Smooth muscle cell (in vitro differentiated cells): ENCODE measurements at regions not wholly inside any gene's neighbourhood (a gene's known extent, or its start where the extent isn't known, plus 50 kb on each side); places are given as distances from the start of the nearest gene placed in this dataset.

Experiments
- DNase-seq: peaks from one replicate; lab custom pipeline; 2025; ENCODE audit not compliant: unreplicated experiment; lab: John Stamatoyannopoulos, UW
- H2AFZ ChIP-seq: fragments of 200-600 bp; sonication (generic); 2 replicates; pipeline ENCODE4 v1.6.0; 2016; ENCODE audit warnings: antibody characterized with exemption, low read depth, mild to moderate bottlenecking
- H3F3A ChIP-seq: fragments of 200-600 bp; sonication (generic); 2 replicates; pipeline ENCODE4 v1.6.0; 2017; ENCODE audit warnings: antibody characterized with exemption, low read depth
- H3K27ac ChIP-seq: fragments of 200-600 bp; sonication (generic); 2 replicates; pipeline ENCODE4 v1.5.1; 2016; ENCODE audit warnings: low read depth, mild to moderate bottlenecking
- H3K27me3 ChIP-seq: fragments of 200-600 bp; sonication (generic); 2 replicates; pipeline ENCODE4 v1.6.1; 2016; ENCODE audit warnings: low read depth, mild to moderate bottlenecking
- H3K36me3 ChIP-seq: fragments of 200-600 bp; sonication (generic); 2 replicates; pipeline ENCODE4 v1.5.1; 2016; ENCODE audit warnings: low read depth
- H3K4me1 ChIP-seq: fragments of 200-600 bp; sonication (generic); 2 replicates; pipeline ENCODE4 v1.5.1; 2016; ENCODE audit warnings: low read depth
- H3K4me2 ChIP-seq: fragments of 200-600 bp; sonication (generic); 2 replicates; pipeline ENCODE4 v1.6.0; 2016; ENCODE audit warnings: mild to moderate bottlenecking
- H3K4me3 ChIP-seq: fragments of 200-600 bp; sonication (generic); 2 replicates; pipeline ENCODE4 v1.5.1; 2016; ENCODE audit warnings: mild to moderate bottlenecking
- H3K79me2 ChIP-seq: fragments of 200-600 bp; sonication (generic); 2 replicates; pipeline ENCODE4 v1.6.0; 2016; ENCODE audit warnings: low read depth, mild to moderate bottlenecking
- H3K9ac ChIP-seq: fragments of 200-600 bp; sonication (generic); 2 replicates; pipeline ENCODE4 v1.6.0; 2016; ENCODE audit warnings: low read depth
- H3K9me3 ChIP-seq: fragments of 200-600 bp; sonication (generic); replicated peaks from 2 replicates; pipeline ENCODE4 v1.5.1; 2016; ENCODE audit warnings: low read depth
- H4K20me1 ChIP-seq: fragments of 200-600 bp; sonication (generic); 2 replicates; pipeline ENCODE4 v1.6.0; 2016; ENCODE audit warnings: low read depth
- WGBS: methylation state at CpG from one replicate; pipeline ENCODE4 v1.1.7; 2016; ENCODE audit warnings: low lambda C conversion rate; 5-methylcytosine and 5-hydroxymethylcytosine counted together
- TF ChIP-seq, protein P1 (sequence below): fragments of 200-600 bp; sonication (generic); IDR thresholded peaks from 2 replicates; pipeline ENCODE4 v1.5.1; 2017; ENCODE audit warnings: borderline replicate concordance, mild to moderate bottlenecking, antibody characterized with exemption; ENCODE audit not compliant: insufficient read depth, poor library complexity, severe bottlenecking

DNA sequence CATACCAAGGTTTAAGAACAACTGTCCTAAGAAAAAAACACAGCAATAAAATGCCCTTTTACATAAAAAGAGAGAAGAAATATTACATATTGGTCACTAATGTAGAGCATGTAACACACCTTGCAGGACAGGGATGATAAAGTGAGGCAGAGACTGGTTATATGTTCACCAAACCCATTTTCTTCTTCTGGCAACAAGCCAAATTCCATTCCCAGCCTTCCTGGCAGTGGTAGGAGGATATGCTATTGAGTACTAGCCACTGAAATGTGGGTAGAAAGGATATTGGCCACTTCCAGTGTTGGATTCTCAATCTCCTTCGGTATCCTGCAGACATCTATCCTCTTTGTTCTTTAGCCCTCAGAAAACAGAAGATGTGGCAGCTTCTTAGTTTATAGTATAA is 105.2 kb upstream of the SHISA6 start:
- Histone ChIP-seq H3K36me3 (no peaks in the 10 kb centered on the region), H3F3A (no peaks in the 10 kb centered on the region), H3K27me3 (no peaks in the 10 kb centered on the region), H3K9me3 (no peaks in the 10 kb centered on the region), H3K4me1 (no peaks in the 10 kb centered on the region), H3K9ac (no peak overlapping the region), H3K4me2 (no peak overlapping the region), H3K27ac (no peak overlapping the region), H4K20me1 (no peaks in the 10 kb centered on the region), H3K79me2 (no peaks in the 10 kb centered on the region), H2AFZ (no peak overlapping the region), H3K4me3 (no peak overlapping the region)
- DNase-seq, result no peak
- WGBS, result 94% methylated on average over 1 of the region's 1 CpG
- TF ChIP-seq, protein P1, sequence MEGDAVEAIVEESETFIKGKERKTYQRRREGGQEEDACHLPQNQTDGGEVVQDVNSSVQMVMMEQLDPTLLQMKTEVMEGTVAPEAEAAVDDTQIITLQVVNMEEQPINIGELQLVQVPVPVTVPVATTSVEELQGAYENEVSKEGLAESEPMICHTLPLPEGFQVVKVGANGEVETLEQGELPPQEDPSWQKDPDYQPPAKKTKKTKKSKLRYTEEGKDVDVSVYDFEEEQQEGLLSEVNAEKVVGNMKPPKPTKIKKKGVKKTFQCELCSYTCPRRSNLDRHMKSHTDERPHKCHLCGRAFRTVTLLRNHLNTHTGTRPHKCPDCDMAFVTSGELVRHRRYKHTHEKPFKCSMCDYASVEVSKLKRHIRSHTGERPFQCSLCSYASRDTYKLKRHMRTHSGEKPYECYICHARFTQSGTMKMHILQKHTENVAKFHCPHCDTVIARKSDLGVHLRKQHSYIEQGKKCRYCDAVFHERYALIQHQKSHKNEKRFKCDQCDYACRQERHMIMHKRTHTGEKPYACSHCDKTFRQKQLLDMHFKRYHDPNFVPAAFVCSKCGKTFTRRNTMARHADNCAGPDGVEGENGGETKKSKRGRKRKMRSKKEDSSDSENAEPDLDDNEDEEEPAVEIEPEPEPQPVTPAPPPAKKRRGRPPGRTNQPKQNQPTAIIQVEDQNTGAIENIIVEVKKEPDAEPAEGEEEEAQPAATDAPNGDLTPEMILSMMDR, result no peak

DNA sequence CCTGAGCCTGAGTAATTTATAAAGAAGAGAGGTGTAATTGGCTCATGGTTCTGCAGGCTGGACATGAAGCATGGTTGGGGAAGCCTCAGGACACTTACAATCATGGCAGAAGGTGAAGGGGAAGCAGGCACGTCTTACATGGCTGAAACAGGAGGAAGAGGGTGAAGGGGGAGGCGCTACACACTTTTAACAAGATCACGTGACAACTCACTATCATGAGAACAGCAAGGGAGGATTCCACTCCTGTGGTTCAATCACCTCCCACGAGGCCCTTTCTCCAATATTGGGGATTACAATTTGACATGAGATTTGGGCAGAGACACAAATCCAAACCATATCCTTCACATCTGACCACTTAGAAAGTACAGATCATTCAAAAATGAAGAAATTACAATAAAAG is 110.6 kb upstream of the SHISA6 start:
- Histone ChIP-seq H3K79me2 (no peaks in the 10 kb centered on the region), H3K27me3 (peaks cover 3% of the 10 kb centered on the region), H3K4me2 (no peak overlapping the region), H3F3A (no peaks in the 10 kb centered on the region), H3K4me1 (no peaks in the 10 kb centered on the region), H4K20me1 (no peaks in the 10 kb centered on the region), H3K9me3 (no peaks in the 10 kb centered on the region), H2AFZ (no peak overlapping the region), H3K9ac (no peak overlapping the region), H3K4me3 (no peak overlapping the region), H3K36me3 (no peaks in the 10 kb centered on the region), H3K27ac (no peak overlapping the region)
- WGBS, result 70% methylated on average over 4 of the region's 4 CpGs
- DNase-seq, result no peak
- TF ChIP-seq, protein P1, result no peak

GRCh38 chr17:11122908-11123307 is 118.1 kb upstream of the SHISA6 start:
- no peaks in the 10 kb centered on the region for H4K20me1 ChIP-seq
- no peaks in the 10 kb centered on the region for H3K27me3 ChIP-seq
- no peak overlapping the region for H3K4me3 ChIP-seq
- H3K27ac ChIP-seq, result no peak overlapping the region
- no peaks in the 10 kb centered on the region for H3K79me2 ChIP-seq
- no peaks in the 10 kb centered on the region for H3K9me3 ChIP-seq
- no peak overlapping the region for H3K4me2 ChIP-seq
- TF ChIP-seq, protein P1, result no peak
- no peak for DNase-seq
- H3F3A ChIP-seq, result no peaks in the 10 kb centered on the region
- no peak overlapping the region for H2AFZ ChIP-seq
- no peaks in the 10 kb centered on the region for H3K4me1 ChIP-seq
- no peaks in the 10 kb centered on the region for H3K36me3 ChIP-seq
- 95% methylated on average over 5 of the region's 5 CpGs for WGBS
- no peak overlapping the region for H3K9ac ChIP-seq

DNA sequence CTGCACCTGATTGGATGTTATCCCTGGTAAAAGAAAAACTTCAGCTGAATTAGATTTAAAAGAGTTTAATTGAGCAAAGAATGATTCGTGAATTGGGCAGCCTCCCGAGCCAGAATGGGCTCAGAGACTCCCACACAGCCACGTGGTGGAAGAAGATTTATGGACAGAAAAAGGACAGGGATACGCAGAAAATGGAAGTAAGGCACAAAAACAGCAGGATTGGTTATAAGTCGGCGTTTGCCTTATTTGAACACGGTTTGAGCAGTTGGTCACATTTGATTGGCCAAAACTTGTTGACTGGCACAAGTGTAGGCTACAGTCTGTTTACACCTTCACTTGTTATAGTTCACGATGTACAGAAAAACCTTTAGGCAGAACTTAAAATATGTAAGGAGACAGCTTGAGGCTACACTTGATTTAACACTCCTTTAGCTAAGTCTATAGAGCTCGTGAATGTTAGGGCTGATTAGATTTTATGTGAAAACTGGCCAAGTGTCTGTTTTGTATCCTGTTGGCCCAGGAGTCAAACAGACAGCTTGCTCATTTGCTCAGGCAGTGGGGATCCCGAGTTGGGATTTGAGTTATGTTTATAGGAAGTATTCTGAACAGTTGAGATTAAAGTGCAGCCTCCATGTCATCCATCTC is 119.5 kb upstream of the SHISA6 start:
- Histone ChIP-seq H3K9me3 (no peaks in the 10 kb centered on the region), H3K4me2 (no peak overlapping the region), H3K27ac (no peak overlapping the region), H3K27me3 (no peaks in the 10 kb centered on the region), H2AFZ (no peak overlapping the region), H4K20me1 (no peaks in the 10 kb centered on the region), H3K36me3 (no peaks in the 10 kb centered on the region), H3F3A (no peaks in the 10 kb centered on the region), H3K4me1 (no peaks in the 10 kb centered on the region), H3K9ac (no peak overlapping the region), H3K4me3 (no peak overlapping the region), H3K79me2 (no peaks in the 10 kb centered on the region)
- TF ChIP-seq, protein P1, result no peak
- 51% methylated on average over 10 of the region's 10 CpGs for WGBS
- no peak for DNase-seq
